Colonic mucosa (tissue), 4 donors: ENCODE measurements at regions not wholly inside any gene's neighbourhood (a gene's known extent, or its start where the extent isn't known, plus 50 kb on each side); places are given as distances from the start of the nearest gene placed in this dataset.

ENCODE experiments used
- DNase-seq: peaks from one replicate; pipeline ENCODE4 v3.0.0-alpha.2; 2020
- H3K27ac ChIP-seq: fragments of 200-600 bp; one replicate; pipeline ENCODE4 v1.8.0; 2021
- H3K27me3 ChIP-seq: fragments of 200-600 bp; one replicate; pipeline ENCODE4 v1.8.0; 2021
- H3K36me3 ChIP-seq: fragments of 200-600 bp; one replicate; pipeline ENCODE4 v1.8.0; 2021
- H3K4me1 ChIP-seq: fragments of 200-600 bp; one replicate; pipeline ENCODE4 v1.8.0; 2021; ENCODE audit warnings: mild to moderate bottlenecking
- H3K4me3 ChIP-seq: fragments of 200-600 bp; one replicate; pipeline ENCODE4 v1.8.0; 2021
- H3K9ac ChIP-seq, 2 donors: one replicate each; pipeline ENCODE4 v1.7.0; 2013; ENCODE audit warnings: control low read depth in 2 of 2, low read depth in 2 of 2, low read length in 2 of 2
- H3K9me3 ChIP-seq: fragments of 200-600 bp; one replicate; pipeline ENCODE4 v1.8.0; 2021
- intact Hi-C: fragments of 100-400 bp; cut with DNase I; formaldehyde crosslinking; loops from one replicate; pipeline ENCODE4 v1.14.1; 2022
- TF ChIP-seq, protein P1 (sequence below): fragments of 200-600 bp; IDR thresholded peaks from one replicate; pipeline ENCODE4 v1.8.0; 2022; ENCODE audit warnings: antibody characterized with exemption, mild to moderate bottlenecking
- donor health status: healthy.
- donor health status: DM: no; HTN: no; CAD: no.
- donor health status: DM: no; HTN: no; CAD: no.

DNA sequence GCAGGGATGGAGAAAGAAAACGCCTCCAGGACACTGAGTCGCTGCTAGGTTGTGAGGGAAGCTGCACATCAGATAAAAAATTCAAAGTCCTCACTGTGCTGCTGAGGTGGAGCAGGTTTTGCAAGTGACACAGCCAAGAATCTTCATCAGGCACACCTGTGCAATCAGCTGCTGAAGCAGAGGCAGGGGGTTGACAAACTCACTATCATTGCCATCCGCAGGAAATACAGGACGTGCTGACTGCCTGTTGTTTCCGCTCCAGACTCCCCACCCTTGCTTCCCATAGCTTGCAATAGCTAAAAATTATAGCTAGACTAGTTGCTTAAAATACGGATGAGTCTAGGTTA lies 147.8 kb upstream of the FHL2 start:
- no peak overlapping the region for H3K27ac ChIP-seq
- intact Hi-C loops: no loop called here
- peak; percentile 4 for DNase-seq
- no peaks in the 10 kb centered on the region for H3K4me1 ChIP-seq
- H3K4me3 ChIP-seq: no peak overlapping the region
- TF ChIP-seq, protein P1, sequence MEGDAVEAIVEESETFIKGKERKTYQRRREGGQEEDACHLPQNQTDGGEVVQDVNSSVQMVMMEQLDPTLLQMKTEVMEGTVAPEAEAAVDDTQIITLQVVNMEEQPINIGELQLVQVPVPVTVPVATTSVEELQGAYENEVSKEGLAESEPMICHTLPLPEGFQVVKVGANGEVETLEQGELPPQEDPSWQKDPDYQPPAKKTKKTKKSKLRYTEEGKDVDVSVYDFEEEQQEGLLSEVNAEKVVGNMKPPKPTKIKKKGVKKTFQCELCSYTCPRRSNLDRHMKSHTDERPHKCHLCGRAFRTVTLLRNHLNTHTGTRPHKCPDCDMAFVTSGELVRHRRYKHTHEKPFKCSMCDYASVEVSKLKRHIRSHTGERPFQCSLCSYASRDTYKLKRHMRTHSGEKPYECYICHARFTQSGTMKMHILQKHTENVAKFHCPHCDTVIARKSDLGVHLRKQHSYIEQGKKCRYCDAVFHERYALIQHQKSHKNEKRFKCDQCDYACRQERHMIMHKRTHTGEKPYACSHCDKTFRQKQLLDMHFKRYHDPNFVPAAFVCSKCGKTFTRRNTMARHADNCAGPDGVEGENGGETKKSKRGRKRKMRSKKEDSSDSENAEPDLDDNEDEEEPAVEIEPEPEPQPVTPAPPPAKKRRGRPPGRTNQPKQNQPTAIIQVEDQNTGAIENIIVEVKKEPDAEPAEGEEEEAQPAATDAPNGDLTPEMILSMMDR: no peak
- no peaks in the 10 kb centered on the region for H3K36me3 ChIP-seq
- no peaks in the 10 kb centered on the region for H3K27me3 ChIP-seq
- H3K9ac ChIP-seq: no peak overlapping the region
- H3K9me3 ChIP-seq: no peaks in the 10 kb centered on the region

DNA sequence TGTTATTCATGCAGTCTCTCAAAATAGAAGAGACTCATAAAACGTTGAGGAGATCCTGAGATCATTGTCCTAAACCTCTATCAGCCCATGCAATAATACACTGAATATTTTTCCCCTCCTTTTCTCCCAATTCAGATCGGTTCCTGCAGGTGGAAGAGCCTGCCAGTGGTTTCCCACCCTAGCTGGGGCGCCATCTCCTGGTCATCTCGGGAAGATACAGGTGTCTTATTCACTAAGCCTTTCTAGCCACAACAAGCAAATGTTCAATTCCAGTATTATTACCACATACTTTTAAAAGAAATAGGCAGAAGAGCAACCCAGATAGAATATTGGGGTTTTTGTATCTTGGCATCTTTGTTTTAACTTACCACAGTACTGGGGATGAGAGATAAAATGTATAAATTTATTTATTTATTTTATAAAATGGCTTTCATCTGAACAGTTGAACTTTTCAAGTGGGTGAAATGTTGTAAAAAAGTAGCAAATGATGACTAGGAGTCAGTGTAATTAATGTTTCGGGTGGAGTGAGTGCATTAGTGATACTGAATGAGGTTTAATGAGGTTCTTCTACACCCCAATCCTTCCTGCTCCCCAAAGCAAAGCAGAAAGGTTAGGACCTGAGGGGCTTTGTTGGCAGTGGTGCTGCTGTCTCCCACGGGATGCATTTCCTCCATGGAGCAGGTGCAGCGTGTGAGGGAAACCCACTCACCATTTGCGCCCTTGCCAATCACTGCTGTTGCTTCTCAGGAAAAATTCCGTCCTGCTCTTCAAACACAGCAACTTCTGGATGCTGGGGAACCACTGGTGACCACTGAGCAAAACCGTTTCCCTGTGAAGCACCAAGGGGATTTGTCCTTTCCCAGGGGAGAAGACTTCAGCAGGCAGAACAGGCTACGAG lies 147.1 kb upstream of the FHL2 start:
- Histone ChIP-seq H3K27ac (no peak overlapping the region), H3K27me3 (no peaks in the 10 kb centered on the region), H3K36me3 (no peaks in the 10 kb centered on the region), H3K9ac (no peak overlapping the region), H3K9me3 (no peaks in the 10 kb centered on the region), H3K4me1 (no peaks in the 10 kb centered on the region), H3K4me3 (no peak overlapping the region)
- intact Hi-C loops: no loop called here
- TF ChIP-seq, protein P1: peak; percentile 82
- DNase-seq: peak; percentile 78

DNA sequence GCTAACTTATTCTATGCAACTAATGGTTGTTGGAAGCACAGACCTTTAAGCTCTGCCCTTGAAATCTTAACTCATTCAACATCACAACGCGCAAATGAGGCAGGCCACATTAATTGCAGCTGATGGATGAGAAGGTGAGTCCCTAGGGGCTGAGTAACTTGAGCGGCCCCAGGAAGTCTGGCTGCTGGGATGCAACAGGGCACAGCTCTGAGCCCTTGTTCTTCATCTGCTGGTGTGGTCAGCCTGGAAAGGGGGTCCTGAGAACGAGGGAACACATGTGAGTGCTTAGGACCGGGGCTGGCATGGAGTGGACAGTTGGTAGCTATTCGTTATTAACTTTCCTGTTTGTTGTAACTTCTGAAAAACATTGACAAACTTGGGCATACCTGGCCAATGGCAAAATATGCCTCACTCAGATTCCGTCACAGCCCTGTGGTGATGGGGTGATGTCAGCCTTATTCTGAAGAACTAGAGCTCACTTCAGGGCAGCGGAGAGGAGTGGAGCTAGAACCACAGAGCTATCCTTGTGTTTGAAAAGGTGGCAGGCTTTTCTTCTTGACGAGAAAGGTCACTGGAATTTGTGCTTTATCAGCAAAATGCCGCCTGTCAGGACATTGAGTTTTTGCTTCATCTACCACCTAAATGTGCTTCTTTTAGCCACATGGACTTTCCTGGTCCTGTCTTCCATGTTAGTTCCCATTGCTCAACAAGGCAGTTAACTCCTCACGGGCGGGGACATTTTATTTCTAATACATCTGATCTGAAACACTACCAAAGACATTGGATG lies 145.9 kb upstream of the FHL2 start:
- Histone ChIP-seq H3K27ac (no peak overlapping the region), H3K4me3 (no peak overlapping the region), H3K9ac (no peak overlapping the region), H3K36me3 (no peaks in the 10 kb centered on the region), H3K27me3 (no peaks in the 10 kb centered on the region), H3K4me1 (no peaks in the 10 kb centered on the region), H3K9me3 (no peaks in the 10 kb centered on the region)
- intact Hi-C loops: no loop called here
- TF ChIP-seq, protein P1: no peak
- peak; percentile 2 for DNase-seq

DNA sequence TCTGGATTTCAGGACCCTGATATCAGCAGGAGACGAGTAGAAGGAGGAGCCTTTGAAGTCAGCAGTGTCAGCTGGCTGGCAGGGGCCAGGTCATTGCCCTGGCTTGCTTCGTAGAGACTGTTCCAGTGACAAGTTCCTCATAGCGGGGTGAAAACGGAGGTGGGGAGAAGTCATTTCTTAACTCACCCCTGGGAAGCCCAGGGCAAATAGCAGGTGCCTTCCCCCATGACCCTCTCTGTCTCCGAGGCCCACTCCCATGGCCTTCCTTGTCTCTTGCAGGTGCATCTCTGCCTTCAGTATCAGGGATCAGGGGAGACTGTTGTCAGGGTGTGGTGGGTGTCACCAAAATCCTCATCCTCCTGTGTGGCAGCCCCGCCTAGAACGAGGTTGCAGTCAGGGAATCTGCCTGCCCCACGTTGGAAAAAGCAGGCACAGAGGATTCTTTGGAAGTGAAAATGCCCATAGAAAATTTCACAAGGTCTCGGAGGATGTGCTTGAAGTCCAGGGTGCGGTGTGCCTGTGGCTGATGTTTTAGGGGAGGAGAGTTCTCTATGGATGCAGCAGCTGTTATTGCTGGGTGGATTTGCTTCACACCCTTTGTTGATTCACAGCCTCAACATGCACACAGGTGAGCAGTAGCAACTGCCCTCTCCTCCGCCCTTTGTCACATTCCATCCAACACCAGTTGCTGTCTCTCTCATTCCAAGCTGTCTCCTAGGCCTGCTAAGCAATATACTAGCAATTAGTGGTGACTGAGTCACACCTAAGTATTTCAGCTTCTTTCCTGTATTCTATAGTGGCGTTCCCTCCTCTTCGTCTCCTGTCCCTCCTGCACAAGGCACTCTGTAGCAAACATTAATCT lies 142.6 kb upstream of the FHL2 start:
- no peak overlapping the region for H3K9ac ChIP-seq
- intact Hi-C loops: no loop called here

More for the DNA sequence above, 142.6 kb upstream of the FHL2 start:
- Histone ChIP-seq H3K4me3 (no peak overlapping the region), H3K27me3 (no peaks in the 10 kb centered on the region), H3K27ac (no peak overlapping the region), H3K4me1 (no peaks in the 10 kb centered on the region), H3K36me3 (no peaks in the 10 kb centered on the region), H3K9me3 (no peaks in the 10 kb centered on the region)
- TF ChIP-seq, protein P1: no peak
- DNase-seq: no peak
